ENCODE measurements at regions not wholly inside any gene's neighbourhood (a gene's known extent, or its start where the extent isn't known, plus 50 kb on each side); places are given as distances from the start of the nearest gene placed in this dataset.

- no peak for TF ChIP-seq CTCF (IDR thresholded peaks at IDR 0.05)
- no peak for TF ChIP-seq ZFX (IDR thresholded peaks at IDR 0.05; ENCODE audit: borderline replicate concordance)
Observed at GRCh38 chr14:105925615-105926372, 399.4 kb downstream of the TMEM121 start.

All from 22Rv1 (cell line).